Stimulated activated CD4-positive, alpha-beta T cell treated with anti-CD3 and anti-CD28 coated beads, Interleukin-1b, Interleukin-23, amount 100 ng/mL, for 24 hours (primary cell): ENCODE measurements at regions not wholly inside any gene's neighbourhood (a gene's known extent, or its start where the extent isn't known, plus 50 kb on each side); places are given as distances from the start of the nearest gene placed in this dataset.
A peak's percentile ranks its signal among the peaks of the same experiment; 100 is the strongest.
"Not testable (repeated sequence)": the region's sequence is repeated elsewhere in the genome, so short reads cannot be mapped to it uniquely, and the experiment has no call there.

Experiments
- DNase-seq, 4 experiments: peaks; one replicate each; pipeline ENCODE4 v3.0.0-alpha.2; 2020; ENCODE audit warnings: low read depth in 4 of 4, low spot score in 1 of 4

DNA sequence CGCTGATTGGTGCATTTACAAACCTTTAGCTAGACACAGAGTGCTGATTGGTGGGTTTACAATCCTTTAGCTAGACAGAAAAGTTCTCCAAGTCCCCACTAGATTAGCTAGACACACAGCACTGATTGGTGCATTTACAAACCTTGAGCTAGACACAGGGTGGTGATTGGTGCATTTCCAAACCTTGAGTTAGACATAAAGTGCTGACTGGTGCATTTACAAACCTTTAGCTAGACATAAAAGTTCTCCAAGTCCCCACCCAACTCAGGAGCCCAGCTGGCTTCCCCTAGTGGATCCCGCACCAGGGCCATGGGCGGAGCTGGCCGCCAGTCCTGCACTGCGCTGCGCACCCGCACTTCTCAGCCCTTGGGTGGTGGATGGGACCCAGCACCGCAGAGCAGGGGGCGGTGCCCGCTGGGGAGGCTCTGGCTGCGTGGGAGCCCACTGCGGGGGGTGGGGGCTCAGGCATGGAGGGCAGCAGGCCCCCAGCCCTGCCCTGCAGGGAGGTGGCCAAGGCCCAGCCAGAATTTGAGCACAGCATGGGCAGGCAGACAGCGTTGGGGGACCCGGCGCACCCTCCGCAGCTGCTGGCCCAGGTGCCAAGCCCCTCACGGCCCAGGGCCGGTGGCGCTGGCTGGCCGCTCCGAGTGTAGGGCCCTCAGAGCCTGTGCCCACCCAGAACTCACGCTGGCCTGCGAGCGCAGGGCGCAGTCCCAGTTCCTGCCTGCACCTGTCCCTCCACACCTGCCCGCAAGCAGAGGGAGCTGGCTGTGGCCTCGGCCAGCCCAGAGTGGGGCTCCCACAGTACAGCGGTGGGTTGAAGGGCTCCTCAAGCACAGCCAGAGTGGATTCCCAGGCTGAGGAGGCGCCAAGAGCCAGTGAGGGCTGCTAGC, 608.9 kb upstream of the LCORL start:
- no peak for DNase-seq

DNA sequence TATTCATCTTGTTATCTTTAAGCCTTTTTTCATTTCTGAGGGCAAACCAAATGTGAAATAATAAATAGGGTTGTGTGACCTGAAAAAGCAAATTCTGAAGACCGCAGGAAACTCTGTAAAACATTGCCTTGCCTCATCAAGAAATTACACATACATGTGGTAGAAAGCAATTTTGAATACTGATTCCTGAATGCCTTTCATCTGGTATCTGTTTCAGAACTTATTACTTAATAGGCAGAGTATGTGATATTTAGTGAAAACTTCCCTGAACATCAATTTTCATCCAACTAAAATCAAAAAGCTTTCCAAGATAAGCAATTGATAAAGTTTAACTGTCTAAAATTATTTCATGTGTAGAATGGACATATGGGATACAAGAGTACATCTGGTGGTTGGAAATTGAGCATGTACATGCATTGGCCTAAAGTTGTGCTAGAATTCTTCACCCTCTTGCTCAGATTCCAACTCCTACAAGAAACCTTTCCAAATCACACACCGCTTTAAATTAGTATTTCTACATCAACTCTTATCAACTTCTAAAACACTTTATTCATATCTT, 606.0 kb upstream of the LCORL start:
- no peak for DNase-seq

DNA sequence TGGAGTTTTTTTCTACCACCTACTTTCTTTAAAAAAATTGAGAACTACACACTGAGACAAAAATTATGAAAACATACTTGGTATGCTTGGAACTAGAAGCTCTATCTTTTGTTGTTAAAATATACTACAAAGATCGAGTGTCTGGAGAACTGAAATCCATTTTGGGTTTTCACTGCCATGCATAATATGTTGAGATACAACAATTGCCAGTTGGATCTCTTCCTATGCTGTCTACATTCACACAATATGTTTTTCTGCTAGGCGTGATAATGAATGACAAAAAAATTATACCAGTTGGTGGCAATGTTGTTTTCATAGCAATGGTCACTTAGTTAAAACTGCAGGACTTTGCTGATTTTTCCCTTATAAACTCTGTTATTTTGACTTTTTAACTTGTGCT, 605.4 kb upstream of the LCORL start:
- no peak for DNase-seq

DNA sequence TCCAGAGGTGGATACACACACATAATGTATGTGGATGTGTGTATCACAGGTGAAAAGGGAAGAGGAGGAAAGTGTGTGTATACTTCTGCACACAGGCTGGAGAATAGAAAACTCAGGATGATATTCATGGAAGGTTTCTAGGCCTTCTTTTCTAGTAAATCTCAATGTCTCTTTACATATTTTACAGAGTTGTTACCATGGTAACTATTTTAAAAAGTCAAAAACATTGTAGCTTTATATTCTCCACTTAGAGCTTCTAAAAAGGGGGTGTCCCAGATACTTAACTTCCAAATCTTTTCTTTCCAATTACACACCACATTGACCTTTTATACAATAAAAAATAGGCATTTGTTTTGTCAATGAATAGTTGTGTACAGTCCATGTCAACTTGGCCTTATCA, 604.8 kb upstream of the LCORL start:
- DNase-seq = no peak

DNA sequence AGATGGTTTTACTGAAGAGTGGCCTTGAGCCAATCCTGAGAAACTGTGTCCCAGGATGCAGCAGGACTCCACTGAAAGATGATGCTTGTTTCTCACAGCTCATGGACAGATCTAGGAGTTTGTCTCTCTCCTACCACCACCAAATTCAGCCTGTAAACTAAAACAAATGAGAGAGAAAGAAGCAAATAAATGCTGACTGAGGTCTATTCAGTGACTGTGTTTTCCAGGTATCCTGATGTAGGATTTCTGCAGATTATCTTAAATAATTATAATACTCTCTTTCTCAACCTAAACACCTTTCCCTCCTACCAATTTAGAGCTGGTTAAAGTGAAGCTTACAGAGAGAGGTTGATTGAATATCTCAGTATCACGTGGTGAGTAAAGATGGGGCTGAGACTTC, 599.6 kb upstream of the LCORL start:
- no peak for DNase-seq

DNA sequence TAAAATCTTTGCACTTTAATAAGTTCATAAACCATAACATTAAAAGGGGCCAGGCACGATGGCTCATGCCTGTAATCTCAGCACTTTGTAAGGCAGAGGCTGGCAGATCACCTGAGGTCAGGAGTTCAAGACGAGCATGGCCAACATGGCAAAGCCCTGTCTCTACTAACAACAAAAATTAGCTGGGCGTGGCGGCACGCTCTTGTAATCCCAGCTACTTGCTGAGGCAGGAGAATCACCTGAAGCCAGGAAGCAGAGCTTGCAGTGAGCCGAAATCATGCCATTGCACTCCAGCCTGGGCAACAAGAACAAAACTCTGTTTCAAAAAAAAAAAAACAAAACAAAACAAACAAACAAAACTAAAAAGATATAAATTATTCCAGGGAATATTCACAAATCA, 595.2 kb upstream of the LCORL start:
- DNase-seq = no peak

DNA sequence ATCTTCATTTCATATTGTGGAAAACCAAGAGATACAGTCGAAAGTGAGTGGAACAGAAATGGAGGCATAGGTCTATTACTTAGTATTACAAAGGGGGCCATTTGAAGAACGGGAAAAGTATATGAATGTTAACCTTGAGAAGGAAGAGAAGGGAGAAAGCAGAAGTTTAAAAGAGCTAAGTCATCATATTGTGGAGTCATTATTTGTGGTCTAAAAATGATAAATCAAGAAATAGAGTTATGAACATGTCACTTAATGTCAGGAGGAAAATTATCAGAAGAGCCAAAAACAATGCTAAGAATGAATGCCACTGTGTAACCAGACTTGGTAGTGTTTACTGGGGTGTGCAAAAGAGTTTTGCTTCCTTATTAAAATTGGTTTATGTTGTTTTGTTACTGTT, 589.5 kb upstream of the LCORL start:
- no peak for DNase-seq

DNA sequence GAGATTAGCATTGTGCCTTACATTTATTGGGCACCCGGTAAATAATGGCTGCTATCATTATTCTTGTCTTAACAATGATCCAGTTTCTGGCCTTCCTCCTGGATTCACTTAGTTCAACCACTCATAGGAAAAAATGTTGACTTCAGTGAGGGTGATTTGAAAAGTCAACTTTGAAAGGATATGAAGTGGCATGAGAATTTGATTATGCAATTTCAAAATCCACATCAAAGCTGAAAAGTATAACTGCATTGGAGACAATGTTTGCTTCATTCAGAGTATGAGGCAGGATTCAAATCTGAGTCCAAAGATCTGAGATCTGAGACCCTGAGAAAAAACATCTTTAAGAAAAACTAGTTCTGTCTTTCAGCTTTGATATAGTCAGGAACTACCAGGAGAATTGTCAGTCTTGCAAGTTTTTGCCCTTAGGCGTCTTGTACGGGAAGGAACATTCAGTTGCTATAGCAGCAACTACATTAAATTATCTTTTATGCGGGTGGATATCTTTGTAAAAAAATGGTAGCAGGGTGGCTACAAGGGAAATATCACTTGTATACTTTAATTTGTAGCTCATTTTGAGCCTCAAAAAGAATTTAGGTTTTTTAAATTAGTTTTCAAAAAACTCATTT, 587.5 kb upstream of the LCORL start:
- no peak for DNase-seq

- not testable (repeated sequence) for DNase-seq
These were observed 581.1 kb upstream of the LCORL start for GRCh38 chr4:18602610-18603009.

DNA sequence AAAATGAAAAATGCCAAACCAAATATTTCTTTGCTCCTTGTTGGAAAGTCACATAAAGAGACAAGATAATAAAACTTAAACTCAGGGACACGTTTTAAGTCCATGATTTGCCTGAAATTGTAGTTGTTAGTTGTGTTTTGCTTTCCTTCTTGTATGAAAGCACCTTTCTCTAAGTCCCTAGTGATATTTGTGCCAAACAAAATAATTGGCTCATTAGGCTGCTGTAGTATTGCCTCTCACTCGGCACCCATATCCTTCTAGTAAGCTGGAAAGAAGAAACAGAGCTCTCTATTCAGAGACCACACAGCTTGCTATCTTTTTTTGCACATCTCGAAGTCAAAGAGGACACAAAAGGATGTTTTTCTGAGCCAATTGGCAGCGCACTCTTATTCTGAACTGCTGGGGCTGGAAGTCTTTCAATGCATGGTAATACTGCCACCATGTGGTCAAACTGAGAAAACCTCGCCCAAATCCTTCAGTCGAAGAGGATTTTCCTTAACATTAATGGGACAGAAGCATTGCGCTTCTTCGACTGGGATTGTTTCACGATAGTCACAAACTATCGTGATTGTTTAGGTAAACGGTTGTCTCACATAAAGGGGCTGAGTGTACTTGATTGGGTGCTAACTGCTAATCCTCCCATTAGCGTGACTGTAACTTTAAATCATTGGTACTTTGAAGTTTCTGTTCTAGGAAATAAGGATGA, 571.9 kb upstream of the LCORL start:
- DNase-seq = peak; percentile 5 to 30 (median 12)

DNA sequence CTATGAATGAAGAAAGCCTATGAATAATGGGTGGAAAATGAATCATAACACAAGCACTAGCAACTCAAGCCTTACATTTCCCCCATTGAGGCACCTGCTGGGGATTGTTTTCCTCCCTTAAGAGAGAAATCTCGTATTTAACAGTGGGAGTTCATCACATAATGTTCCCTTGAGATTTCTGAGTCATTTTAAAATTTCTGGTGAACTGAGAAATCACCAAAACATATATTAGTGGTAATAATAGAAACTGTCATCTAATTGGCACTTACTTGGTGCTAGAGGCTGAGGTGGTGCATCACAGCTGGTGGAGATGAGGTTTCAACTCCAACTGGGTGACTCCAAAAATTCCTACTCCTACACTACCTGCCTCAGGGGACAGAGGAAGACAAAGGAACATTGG, 561.3 kb upstream of the LCORL start:
- no peak for DNase-seq

- DNase-seq = no peak
These were observed 556.8 kb upstream of the LCORL start for GRCh38 chr4:18578307-18578706.

DNA sequence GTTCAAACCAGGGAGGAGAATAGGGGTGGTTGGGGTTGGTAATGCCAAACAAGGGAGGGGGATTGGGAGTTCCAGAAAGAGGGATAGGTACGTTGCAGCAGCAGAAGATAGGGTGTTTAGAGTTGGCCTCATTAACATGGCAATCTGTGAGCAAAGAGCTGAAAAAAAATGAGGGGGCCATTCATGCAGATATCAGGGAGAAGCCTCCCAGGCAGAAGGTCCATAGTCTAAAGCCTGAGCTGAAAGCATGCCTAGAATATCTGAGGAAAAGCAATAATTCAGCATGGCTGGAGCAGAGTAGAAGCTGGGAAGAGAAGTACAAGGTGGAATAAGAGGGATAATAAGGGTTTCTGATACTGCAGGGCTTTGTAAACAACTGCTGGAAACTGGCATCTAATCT, 550.9 kb upstream of the LCORL start:
- DNase-seq = no peak

- no peak for DNase-seq
These were observed 549.8 kb upstream of the LCORL start for GRCh38 chr4:18571301-18571761.

DNA sequence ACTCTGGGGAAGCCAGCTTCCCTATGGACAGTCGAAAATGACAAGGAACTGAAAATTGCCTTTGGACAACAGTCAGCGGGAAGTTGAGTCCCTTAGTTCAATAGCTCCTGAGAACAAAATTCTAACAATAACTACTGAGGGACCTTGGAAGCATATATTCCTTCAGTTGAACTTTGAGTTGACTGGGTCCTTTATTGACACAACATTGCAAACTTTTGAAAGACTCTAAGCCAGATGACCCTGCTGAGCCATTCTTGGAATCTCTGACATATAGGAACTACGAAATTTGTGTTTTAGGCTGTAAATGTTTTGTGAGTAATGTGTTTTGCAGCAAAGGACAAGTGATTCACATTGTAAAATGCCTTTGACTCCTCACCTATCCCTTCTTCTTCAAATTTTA, 548.8 kb upstream of the LCORL start:
- no peak for DNase-seq

DNA sequence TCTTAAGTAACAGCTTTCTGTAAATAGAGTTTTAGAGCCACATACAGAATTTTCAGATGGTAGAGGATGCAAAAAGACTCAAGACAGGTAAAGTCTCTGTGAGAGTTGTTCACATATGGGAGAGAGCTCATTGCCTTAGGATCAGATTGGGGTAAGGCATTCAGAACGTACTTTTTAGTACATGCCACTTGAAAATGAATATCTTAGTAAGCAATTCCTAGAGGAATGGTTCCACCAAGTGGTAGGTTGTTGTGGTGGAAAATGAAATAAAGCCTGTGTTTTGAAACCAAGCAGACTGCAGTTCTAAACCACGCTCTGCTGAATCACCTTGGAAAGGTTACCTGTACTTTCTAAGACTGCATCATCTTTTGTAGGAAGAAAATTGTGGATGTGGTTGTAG, 547.0 kb upstream of the LCORL start:
- DNase-seq = no peak

GRCh38 chr4:18566970-18567799, 545.6 kb upstream of the LCORL start:
- DNase-seq = no peak

DNA sequence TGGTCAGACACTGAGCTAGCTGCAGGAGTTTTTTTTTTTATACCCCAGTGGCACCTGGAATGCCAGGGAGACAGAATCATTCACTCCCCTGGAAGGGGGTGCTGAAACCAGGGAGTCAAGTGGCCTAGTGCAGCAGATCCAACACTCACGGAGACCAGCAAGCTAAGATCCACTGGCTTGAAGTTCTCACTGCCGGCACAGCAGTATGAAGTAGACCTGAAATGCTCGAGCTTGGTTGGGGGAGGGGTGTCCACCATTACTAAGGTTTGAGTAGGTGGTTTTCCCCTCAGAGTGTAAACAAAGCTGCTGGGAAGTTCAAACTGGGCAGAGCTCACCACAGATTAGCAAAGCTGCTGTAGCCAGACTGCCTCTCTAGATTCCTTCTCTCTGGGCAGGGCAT, 537.9 kb upstream of the LCORL start:
- no peak for DNase-seq

DNA sequence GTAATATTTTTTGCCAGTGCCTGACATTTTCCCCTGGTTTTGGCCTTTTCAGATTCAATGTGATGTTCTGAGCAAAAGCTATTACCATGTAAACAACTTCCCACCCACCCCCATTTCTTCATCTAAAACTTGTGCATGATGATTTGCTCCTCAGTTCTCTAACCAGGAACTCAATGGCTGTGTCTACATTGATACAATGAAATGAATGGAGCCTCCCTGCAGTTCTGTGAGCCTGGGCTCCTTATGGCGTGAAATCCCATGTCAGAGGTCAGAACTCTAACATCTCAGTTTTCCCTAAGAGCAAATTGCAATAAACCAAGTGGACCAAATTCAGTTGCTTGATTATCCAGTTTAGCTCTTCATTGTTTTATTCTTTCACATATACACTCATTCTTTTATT, 534.8 kb upstream of the LCORL start:
- no peak for DNase-seq

GRCh38 chr4:18540349-18540748, 518.8 kb upstream of the LCORL start:
- no peak for DNase-seq

DNA sequence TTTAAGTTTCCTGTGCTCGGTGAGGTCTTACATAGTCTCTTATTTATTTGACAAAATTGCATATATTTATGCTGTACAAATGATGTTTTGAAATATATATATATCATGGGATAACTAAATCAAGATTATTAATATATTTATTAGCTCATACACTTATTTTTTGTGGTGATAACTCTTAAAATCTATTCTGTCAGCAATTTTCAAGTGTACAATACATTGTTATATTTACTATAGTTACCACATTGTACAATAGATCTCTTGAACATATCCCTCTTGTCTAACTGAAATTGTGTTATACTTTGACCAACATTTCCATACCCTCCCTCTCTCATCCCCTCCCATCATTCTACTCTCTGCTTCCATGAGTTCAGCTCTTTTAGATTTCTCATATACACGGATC, 516.6 kb upstream of the LCORL start:
- DNase-seq = no peak
